NT2/D1 (cell line): ENCODE measurements at regions not wholly inside any gene's neighbourhood (a gene's known extent, or its start where the extent isn't known, plus 50 kb on each side); places are given as distances from the start of the nearest gene placed in this dataset.

Experiments used
- YY1 ChIP-seq: IDR thresholded peaks from 2 replicates; pipeline ENCODE4 v1.6.1; 2011; ENCODE audit not compliant: insufficient read length, insufficient read depth
- ZNF274 ChIP-seq: IDR thresholded peaks from 2 replicates; pipeline ENCODE4 v1.6.1; 2011; ENCODE audit warnings: mild to moderate bottlenecking, low read depth, low read length

DNA sequence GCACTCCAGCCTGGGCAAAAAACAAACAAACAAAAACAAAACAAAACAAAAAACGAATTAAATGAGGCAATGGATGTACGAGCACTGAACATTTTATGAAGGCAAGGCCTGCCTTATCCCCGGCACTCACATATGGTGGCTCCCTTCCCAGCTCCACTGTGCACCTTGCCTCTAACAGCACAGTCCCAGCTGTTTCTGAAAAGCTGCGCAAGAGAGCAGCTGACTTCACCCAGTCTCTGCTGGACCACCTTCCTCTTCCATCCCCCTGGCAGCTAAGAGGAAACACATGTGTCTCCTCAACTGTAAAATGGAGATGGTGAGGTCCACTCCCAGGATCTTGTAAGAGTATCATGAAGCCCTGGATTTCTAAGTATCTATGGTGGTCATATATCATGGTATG is 100.7 kb downstream of the KLF4 start:
- TF ChIP-seq ZNF274 (no peak), YY1 (no peak)
